SK-N-MC (cell line): ENCODE measurements at regions not wholly inside any gene's neighbourhood (a gene's known extent, or its start where the extent isn't known, plus 50 kb on each side); places are given as distances from the start of the nearest gene placed in this dataset.

Experiments used
- EZH2 ChIP-seq: fragments of 200-600 bp; sonication (generic); IDR thresholded peaks from one replicate; pipeline ENCODE4 v1.6.1; 2017; ENCODE audit warnings: antibody characterized with exemption
- FOXP2 ChIP-seq: optimal IDR thresholded peaks from 2 replicates; pipeline ENCODE3; 2011; ENCODE audit warnings: mild to moderate bottlenecking, moderate library complexity; ENCODE audit not compliant: insufficient read depth; ENCODE audit errors: extremely low read length, control extremely low read depth
- POLR2AphosphoS5 ChIP-seq: IDR thresholded peaks from 2 replicates; pipeline ENCODE4 v1.6.1; 2012; ENCODE audit warnings: mild to moderate bottlenecking, low read depth, low read length, borderline replicate concordance

DNA sequence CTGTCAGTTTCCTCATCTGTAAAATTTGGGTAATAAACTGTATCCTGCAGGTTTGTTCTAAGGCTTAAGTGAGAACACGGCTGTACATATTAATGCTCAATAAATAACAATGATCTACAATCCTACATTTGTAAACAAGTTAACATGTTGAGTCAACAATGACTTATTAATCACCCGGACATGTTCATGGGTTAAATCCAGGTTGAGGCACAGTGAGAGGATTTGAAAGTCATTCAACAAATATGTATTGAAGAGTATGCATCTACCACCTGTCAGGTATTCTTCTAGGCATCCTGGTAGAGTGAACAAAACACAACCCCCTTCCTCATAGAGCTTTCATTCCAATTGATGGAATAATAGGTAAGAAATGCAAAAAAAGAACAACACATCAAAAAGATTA lies 554.7 kb upstream of the SLC35B3 start:
- TF ChIP-seq EZH2 (no peak), POLR2AphosphoS5 (no peak), FOXP2 (no peak)
